Fibroblast of lung (primary cell): ENCODE measurements at regions not wholly inside any gene's neighbourhood (a gene's known extent, or its start where the extent isn't known, plus 50 kb on each side); places are given as distances from the start of the nearest gene placed in this dataset.

Source experiments
- CTCF ChIP-seq, 2 donors: IDR thresholded peaks in 1 of 2; conservative IDR thresholded peaks in 1 of 2; 1 replicate in 1 of 2; 2 replicates in 1 of 2; pipeline ENCODE4 v1.5.1; 2011 to 2012; ENCODE audit warnings: low read length in 2 of 2, control low read depth in 1 of 2, inconsistent platforms in 1 of 2, low read depth in 1 of 2, mild to moderate bottlenecking in 1 of 2
- EZH2 ChIP-seq: IDR thresholded peaks from 2 replicates; pipeline ENCODE4 v1.5.1; 2012; ENCODE audit warnings: low read length, control low read depth, mild to moderate bottlenecking; ENCODE audit errors: missing control alignments

- TF ChIP-seq CTCF (conservative IDR thresholded peaks at IDR 0.05 in 1 of 2, IDR thresholded peaks at IDR 0.05 in 1 of 2; ENCODE audit: low read depth in 1 of 2, low read length in 2 of 2) (no peak), EZH2 (no peak)
These were observed 402.9 kb downstream of the PTPRU start for GRCh38 chr1:29639156-29639736.
